HG02870 (cell line): ENCODE measurements at regions not wholly inside any gene's neighbourhood (a gene's known extent, or its start where the extent isn't known, plus 50 kb on each side); places are given as distances from the start of the nearest gene placed in this dataset.

Experiments used
- ATAC-seq: cut with Tn5 transposase; IDR thresholded peaks from one replicate; pipeline ENCODE4 v1.9.1; 2021; ENCODE audit warnings: mild to moderate bottlenecking, moderate library complexity; ENCODE audit not compliant: unreplicated experiment

- no peak for ATAC-seq
These were observed 449.6 kb upstream of the RGS6 start for GRCh38 chr14:71482671-71483070.

- no peak for ATAC-seq
These were observed 449.1 kb upstream of the RGS6 start for GRCh38 chr14:71483154-71483553.

- no peak for ATAC-seq
These were observed 446.4 kb upstream of the RGS6 start for GRCh38 chr14:71485833-71486232.

- ATAC-seq, result no peak
These were observed 445.9 kb upstream of the RGS6 start for GRCh38 chr14:71486279-71486678.

GRCh38 chr14:71487449-71487848 is 444.8 kb upstream of the RGS6 start:
- ATAC-seq, result no peak

GRCh38 chr14:71487941-71488340 is 444.3 kb upstream of the RGS6 start:
- ATAC-seq, result no peak

- ATAC-seq, result no peak
These were observed 443.5 kb upstream of the RGS6 start for GRCh38 chr14:71488703-71489191.

GRCh38 chr14:71489742-71490141 is 442.5 kb upstream of the RGS6 start:
- ATAC-seq, result no peak

- no peak for ATAC-seq
These were observed 440.3 kb upstream of the RGS6 start for GRCh38 chr14:71491931-71492330.

- ATAC-seq, result no peak
These were observed 439.9 kb upstream of the RGS6 start for GRCh38 chr14:71492346-71492745.

- peak; percentile 77 for ATAC-seq
These were observed 434.6 kb upstream of the RGS6 start for GRCh38 chr14:71497645-71498086.

- ATAC-seq, result peak; percentile 40
These were observed 434.0 kb upstream of the RGS6 start for GRCh38 chr14:71498212-71498611.

GRCh38 chr14:71499018-71499417 is 433.2 kb upstream of the RGS6 start:
- ATAC-seq, result no peak

GRCh38 chr14:71507681-71508080 is 424.5 kb upstream of the RGS6 start:
- ATAC-seq, result no peak

- ATAC-seq, result no peak
These were observed 423.3 kb upstream of the RGS6 start for GRCh38 chr14:71508901-71509300.

GRCh38 chr14:71511152-71511551 is 421.1 kb upstream of the RGS6 start:
- ATAC-seq, result no peak

GRCh38 chr14:71514941-71515919 is 417.0 kb upstream of the RGS6 start:
- ATAC-seq, result no peak

GRCh38 chr14:71521238-71522135 is 410.7 kb upstream of the RGS6 start:
- ATAC-seq, result no peak

- ATAC-seq, result peak; percentile 91
These were observed 408.5 kb upstream of the RGS6 start for GRCh38 chr14:71523630-71524319.

- peak; percentile 41 for ATAC-seq
These were observed 407.8 kb upstream of the RGS6 start for GRCh38 chr14:71524320-71524982.
